Trophoblast cell (in vitro differentiated cells and primary cell): ENCODE measurements at regions not wholly inside any gene's neighbourhood (a gene's known extent, or its start where the extent isn't known, plus 50 kb on each side); places are given as distances from the start of the nearest gene placed in this dataset.
A peak's percentile ranks its signal among the peaks of the same experiment; 100 is the strongest.

Experiments used
- DNase-seq, 2 donors: peaks; one replicate each; pipeline ENCODE4 v3.0.0-alpha.2; 2016
- H2AFZ ChIP-seq: 2 replicates; pipeline ENCODE4 v1.6.1; 2013; ENCODE audit warnings: low read length, moderate library complexity, mild to moderate bottlenecking; ENCODE audit not compliant: insufficient read depth, poor library complexity
- H2AK5ac ChIP-seq: 2 replicates; pipeline ENCODE4 v1.6.1; 2013; ENCODE audit warnings: mild to moderate bottlenecking, low read length
- H2BK120ac ChIP-seq: 2 replicates; pipeline ENCODE4 v1.6.1; 2013; ENCODE audit warnings: low read length, mild to moderate bottlenecking, moderate library complexity; ENCODE audit not compliant: insufficient read depth, poor library complexity
- H2BK12ac ChIP-seq: 2 replicates; pipeline ENCODE4 v1.6.1; 2013; ENCODE audit warnings: mild to moderate bottlenecking, low read length, moderate library complexity
- H2BK5ac ChIP-seq: 2 replicates; pipeline ENCODE4 v1.6.1; 2013; ENCODE audit warnings: low read length, low read depth, moderate library complexity, mild to moderate bottlenecking; ENCODE audit not compliant: poor library complexity
- H3K14ac ChIP-seq: 2 replicates; pipeline ENCODE4 v1.6.1; 2013; ENCODE audit warnings: mild to moderate bottlenecking, low read length
- H3K18ac ChIP-seq: 2 replicates; pipeline ENCODE4 v1.6.1; 2013; ENCODE audit warnings: mild to moderate bottlenecking, low read length
- H3K23ac ChIP-seq: 2 replicates; pipeline ENCODE4 v1.6.1; 2013; ENCODE audit warnings: low read length
- H3K27ac ChIP-seq: 2 replicates; pipeline ENCODE4 v1.5.1; 2013; ENCODE audit warnings: low read depth, mild to moderate bottlenecking, inconsistent platforms, low read length, moderate library complexity
- H3K27me3 ChIP-seq: 2 replicates; pipeline ENCODE4 v1.6.1; 2013; ENCODE audit warnings: inconsistent platforms, mild to moderate bottlenecking, low read length, moderate library complexity; ENCODE audit not compliant: insufficient read depth
- H3K36me3 ChIP-seq, 2 experiments: 1 replicate in 1 of 2; 2 replicates in 1 of 2; pipeline ENCODE4 v1.6.1; 2013; ENCODE audit warnings: low read length in 2 of 2, mild to moderate bottlenecking in 2 of 2, moderate library complexity in 1 of 2; ENCODE audit not compliant: insufficient read depth in 2 of 2, control insufficient read depth in 1 of 2
- H3K4ac ChIP-seq: 2 replicates; pipeline ENCODE4 v1.6.1; 2013; ENCODE audit warnings: low read depth, mild to moderate bottlenecking, low read length, moderate library complexity
- H3K4me1 ChIP-seq, 2 experiments: 1 replicate in 1 of 2; 2 replicates in 1 of 2; pipeline ENCODE4 v1.6.1; 2013; ENCODE audit warnings: low read length in 2 of 2, mild to moderate bottlenecking in 2 of 2, moderate library complexity in 1 of 2; ENCODE audit not compliant: insufficient read depth in 2 of 2, control insufficient read depth in 1 of 2
- H3K4me2 ChIP-seq: 2 replicates; pipeline ENCODE4 v1.6.1; 2013; ENCODE audit warnings: inconsistent platforms, mild to moderate bottlenecking, low read length, moderate library complexity
- H3K4me3 ChIP-seq: 2 replicates; pipeline ENCODE4 v1.5.1; 2013; ENCODE audit warnings: mild to moderate bottlenecking, low read depth, low read length, inconsistent platforms
- H3K79me1 ChIP-seq: one replicate; pipeline ENCODE4 v1.6.1; 2013; ENCODE audit warnings: low read length
- H3K79me2 ChIP-seq: 2 replicates; pipeline ENCODE4 v1.6.1; 2013; ENCODE audit warnings: low read length, mild to moderate bottlenecking; ENCODE audit not compliant: control insufficient read depth, insufficient read depth, poor library complexity
- H3K9ac ChIP-seq: 2 replicates; pipeline ENCODE4 v1.6.1; 2013; ENCODE audit warnings: mild to moderate bottlenecking, low read length
- H3K9me3 ChIP-seq: 2 replicates; pipeline ENCODE4 v1.6.1; 2013; ENCODE audit warnings: low read depth, mild to moderate bottlenecking, control low read depth, inconsistent platforms, low read length; ENCODE audit not compliant: insufficient read depth
- H4K12ac ChIP-seq: 2 replicates; pipeline ENCODE4 v1.6.1; 2013; ENCODE audit warnings: low read depth, mild to moderate bottlenecking, low read length, moderate library complexity
- H4K8ac ChIP-seq: 2 replicates; pipeline ENCODE4 v1.6.1; 2013; ENCODE audit warnings: low read depth, mild to moderate bottlenecking, low read length, moderate library complexity
- H4K91ac ChIP-seq: one replicate; pipeline ENCODE4 v1.6.1; 2013; ENCODE audit warnings: low read depth, mild to moderate bottlenecking, low read length, moderate library complexity
- WGBS: extraction: QIAGEN DNeasy Blood & Tissue Kit; methylation state at CpG from one replicate; pipeline ENCODE4 v1.1.7; 2013; ENCODE audit warnings: missing lambda C conversion rate; ENCODE audit not compliant: insufficient read length, insufficient coverage; ENCODE audit errors: extremely low coverage; 5-methylcytosine and 5-hydroxymethylcytosine counted together

DNA sequence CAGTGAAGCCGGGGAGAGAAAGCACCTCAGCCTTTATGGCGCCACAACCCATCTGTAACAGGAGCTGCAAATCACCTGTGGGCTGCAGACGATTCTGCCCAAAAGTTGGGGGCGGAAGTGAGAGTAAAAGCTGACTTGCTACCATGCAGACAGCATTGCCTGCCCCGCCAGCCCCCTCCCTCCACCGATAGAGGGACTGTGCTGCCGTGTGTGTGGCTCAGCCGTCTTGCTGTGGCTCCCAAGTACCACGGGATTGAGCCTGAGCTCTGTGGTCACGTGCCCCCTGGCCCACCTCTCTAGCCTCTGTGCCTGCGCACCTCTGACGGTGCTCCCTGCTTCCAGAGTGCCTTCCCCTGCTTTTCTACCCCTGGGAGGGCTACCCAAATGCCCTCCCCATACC is 79.6 kb downstream of the GLI2 start:
- no peak overlapping the region for H2BK5ac ChIP-seq
- WGBS: no CpG with 5 or more reads among the region's 12 CpGs
- no peaks in the 10 kb centered on the region for H3K4me1 ChIP-seq
- no peak overlapping the region for H3K4ac ChIP-seq
- H3K9ac ChIP-seq: no peak overlapping the region
- no peak overlapping the region for H3K4me3 ChIP-seq
- H3K79me2 ChIP-seq: no peaks in the 10 kb centered on the region
- H2AK5ac ChIP-seq: no peak overlapping the region
- H4K91ac ChIP-seq: no peak overlapping the region
- no peak overlapping the region for H4K8ac ChIP-seq
- H2BK12ac ChIP-seq: no peak overlapping the region
- H3K27me3 ChIP-seq: no peaks in the 10 kb centered on the region
- H3K14ac ChIP-seq: no peak overlapping the region
- H2BK120ac ChIP-seq: no peak overlapping the region
- H3K18ac ChIP-seq: no peak overlapping the region
- no peaks in the 10 kb centered on the region for H3K79me1 ChIP-seq
- H3K27ac ChIP-seq: no peak overlapping the region
- no peak for DNase-seq
- no peak overlapping the region for H4K12ac ChIP-seq
- H3K4me2 ChIP-seq: no peak overlapping the region
- no peaks in the 10 kb centered on the region for H3K36me3 ChIP-seq
- no peak overlapping the region for H3K23ac ChIP-seq
- H3K9me3 ChIP-seq: peaks cover 2% of the 10 kb centered on the region
- H2AFZ ChIP-seq: no peak overlapping the region

GRCh38 chr2:120817136-120817955 is 81.7 kb downstream of the GLI2 start:
- Histone ChIP-seq H3K23ac (no peak overlapping the region), H2BK12ac (no peak overlapping the region), H3K18ac (no peak overlapping the region), H3K4me1 (no peaks in the 10 kb centered on the region), H3K79me1 (no peaks in the 10 kb centered on the region), H3K4ac (no peak overlapping the region), H2BK120ac (no peak overlapping the region), H3K4me2 (no peak overlapping the region), H3K9ac (no peak overlapping the region), H3K14ac (no peak overlapping the region), H2BK5ac (no peak overlapping the region), H2AK5ac (no peak overlapping the region), H4K8ac (no peak overlapping the region), H4K91ac (no peak overlapping the region), H3K27ac (no peak overlapping the region), H2AFZ (no peak overlapping the region), H3K4me3 (no peak overlapping the region), H3K36me3 (no peaks in the 10 kb centered on the region), H3K27me3 (no peaks in the 10 kb centered on the region), H3K79me2 (no peaks in the 10 kb centered on the region), H3K9me3 (peaks cover 2% of the 10 kb centered on the region), H4K12ac (no peak overlapping the region)
- no CpG with 5 or more reads among the region's 25 CpGs for WGBS
- no peak for DNase-seq

GRCh38 chr2:120817956-120818325 is 82.3 kb downstream of the GLI2 start:
- WGBS: no CpG with 5 or more reads among the region's 3 CpGs
- H4K8ac ChIP-seq: no peak overlapping the region
- DNase-seq: no peak
- no peak overlapping the region for H2BK12ac ChIP-seq
- no peaks in the 10 kb centered on the region for H3K79me1 ChIP-seq
- H4K12ac ChIP-seq: no peak overlapping the region
- H3K79me2 ChIP-seq: no peaks in the 10 kb centered on the region
- H3K18ac ChIP-seq: no peak overlapping the region
- no peak overlapping the region for H3K14ac ChIP-seq
- no peak overlapping the region for H2BK5ac ChIP-seq
- peaks cover 2% of the 10 kb centered on the region for H3K9me3 ChIP-seq
- no peak overlapping the region for H4K91ac ChIP-seq
- no peak overlapping the region for H3K9ac ChIP-seq
- no peaks in the 10 kb centered on the region for H3K36me3 ChIP-seq
- H2AK5ac ChIP-seq: no peak overlapping the region
- H3K4me1 ChIP-seq: no peaks in the 10 kb centered on the region
- H3K27me3 ChIP-seq: no peaks in the 10 kb centered on the region
- no peak overlapping the region for H3K4me2 ChIP-seq
- no peak overlapping the region for H2AFZ ChIP-seq
- H3K23ac ChIP-seq: no peak overlapping the region
- H3K4ac ChIP-seq: no peak overlapping the region
- H2BK120ac ChIP-seq: no peak overlapping the region
- no peak overlapping the region for H3K4me3 ChIP-seq
- H3K27ac ChIP-seq: no peak overlapping the region

- Histone ChIP-seq H3K9me3 (peaks cover 2% of the 10 kb centered on the region), H3K4me1 (no peaks in the 10 kb centered on the region), H2AFZ (no peak overlapping the region), H4K91ac (no peak overlapping the region), H3K79me1 (no peaks in the 10 kb centered on the region), H3K27ac (no peak overlapping the region), H4K12ac (no peak overlapping the region), H3K18ac (no peak overlapping the region), H3K27me3 (no peaks in the 10 kb centered on the region), H2BK12ac (no peak overlapping the region), H3K14ac (no peak overlapping the region), H3K9ac (no peak overlapping the region), H3K4ac (no peak overlapping the region), H3K4me3 (no peak overlapping the region), H3K36me3 (no peaks in the 10 kb centered on the region), H2BK120ac (no peak overlapping the region), H3K79me2 (no peaks in the 10 kb centered on the region), H2AK5ac (no peak overlapping the region), H4K8ac (no peak overlapping the region), H3K4me2 (no peak overlapping the region), H2BK5ac (no peak overlapping the region), H3K23ac (no peak overlapping the region)
- WGBS: no CpG with 5 or more reads among the region's 10 CpGs
- DNase-seq: peak in 1 of 2 donors; percentile 2
These were observed 82.8 kb downstream of the GLI2 start for GRCh38 chr2:120818441-120818920.
